CD4-positive, alpha-beta T cell (primary cell): ENCODE measurements at regions not wholly inside any gene's neighbourhood (a gene's known extent, or its start where the extent isn't known, plus 50 kb on each side); places are given as distances from the start of the nearest gene placed in this dataset.

Experiments used
- ATAC-seq: fragments of 200-7000 bp; cut with Tn5 transposase; one replicate; pipeline ENCODE4 v1.10.0; 2022; ENCODE audit warnings: mild to moderate bottlenecking; ENCODE audit not compliant: poor library complexity
- CTCF ChIA-PET: fragments of 350-600 bp; sonication (Branson Sonifier 250); formaldehyde crosslinking; loops from one replicate; lab custom pipeline; 2021; ENCODE audit warnings: antibody characterized with exemption, inconsistent platforms; lab: Charles Lee
- POLR2A ChIA-PET: fragments of 350-600 bp; sonication (Branson Sonifier 250); formaldehyde crosslinking; loops from one replicate; lab custom pipeline; 2021; ENCODE audit warnings: antibody characterized with exemption, inconsistent platforms; lab: Charles Lee
- DNase-seq, 14 experiments: peaks; one replicate each; pipeline ENCODE4 v3.0.0-alpha.2; 2013 to 2020; ENCODE audit warnings: mixed read lengths in 2 of 14
- H3K27ac ChIP-seq, 2 donors: one replicate each; pipeline versions ENCODE4 v1.5.1 to v1.7.0; 2013; ENCODE audit warnings: low read length in 2 of 2, low read depth in 1 of 2, mild to moderate bottlenecking in 1 of 2
- H3K27me3 ChIP-seq, 2 experiments: 1 replicate in 1 of 2; 2 replicates in 1 of 2; pipeline versions ENCODE4 v1.6.1 to v1.7.0; 2013; ENCODE audit warnings: low read length in 2 of 2, control low read depth in 1 of 2, mild to moderate bottlenecking in 1 of 2, moderate library complexity in 1 of 2; ENCODE audit not compliant: insufficient read depth in 2 of 2, control insufficient read depth in 1 of 2
- H3K36me3 ChIP-seq: one replicate; pipeline ENCODE4 v1.6.1; 2013; ENCODE audit warnings: low read length, control low read depth; ENCODE audit not compliant: insufficient read depth
- H3K4me1 ChIP-seq: one replicate; pipeline ENCODE4 v1.6.1; 2013; ENCODE audit warnings: low read length, control low read depth; ENCODE audit not compliant: insufficient read depth
- H3K4me3 ChIP-seq: one replicate; pipeline ENCODE4 v1.5.1; 2013; ENCODE audit warnings: mild to moderate bottlenecking, low read length, moderate library complexity
- H3K9me3 ChIP-seq, 2 experiments: 1 replicate in 1 of 2; 2 replicates in 1 of 2; pipeline versions ENCODE4 v1.6.1 to v1.7.0; 2013; ENCODE audit warnings: low read length in 2 of 2, mild to moderate bottlenecking in 2 of 2, control low read depth in 1 of 2, moderate library complexity in 1 of 2; ENCODE audit not compliant: control insufficient read depth in 1 of 2, insufficient read depth in 1 of 2
- H3K27ac Mint-ChIP-seq: one replicate; pipeline ENCODE4 v1.8.0; 2020; ENCODE audit warnings: mixed read lengths
- H3K27me3 Mint-ChIP-seq: one replicate; pipeline ENCODE4 v1.8.0; 2021; ENCODE audit warnings: mixed read lengths
- H3K36me3 Mint-ChIP-seq: one replicate; pipeline ENCODE4 v1.8.0; 2021; ENCODE audit warnings: low read depth, mixed read lengths
- H3K4me1 Mint-ChIP-seq: one replicate; pipeline ENCODE4 v1.8.0; 2021; ENCODE audit warnings: low read depth, mixed read lengths
- H3K4me3 Mint-ChIP-seq: one replicate; pipeline ENCODE4 v1.8.0; 2020; ENCODE audit warnings: mild to moderate bottlenecking, mixed read lengths
- H3K9me3 Mint-ChIP-seq: one replicate; pipeline ENCODE4 v1.8.0; 2020; ENCODE audit warnings: mixed read lengths
- CTCF ChIP-seq: fragments of 200-600 bp; IDR thresholded peaks from one replicate; pipeline ENCODE4 v1.8.0; 2022; ENCODE audit warnings: antibody characterized with exemption, mild to moderate bottlenecking
- intact Hi-C, 2 experiments: fragments of 100-400 bp; cut with DNase I in 1 of 2; cut with micrococcal nuclease in 1 of 2; formaldehyde crosslinking; loops; one replicate each; pipeline versions ENCODE4 v1.15.1 to v1.9.0; 2023 to 2025; cut with DNase I, micrococcal nuclease

DNA sequence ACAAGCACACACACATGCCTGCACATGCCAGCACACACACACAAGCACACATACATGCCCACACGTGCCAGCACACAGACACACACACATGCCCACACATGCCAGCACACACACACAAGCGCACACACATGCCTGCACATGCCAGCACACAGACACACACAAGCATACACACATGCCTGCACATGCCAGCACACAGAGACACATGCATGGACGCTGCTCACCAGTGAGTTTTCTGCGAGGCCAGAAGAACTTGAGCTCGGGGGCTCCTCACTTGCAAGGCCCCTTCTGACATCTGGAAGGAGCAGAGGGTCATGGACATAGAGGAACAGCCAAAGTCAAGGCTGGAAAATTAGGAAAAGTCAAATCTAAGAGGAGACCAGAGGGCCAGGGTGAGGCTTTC, 61.2 kb upstream of the BCL11B start:
- Histone ChIP-seq H3K4me1 (no peaks in the 10 kb centered on the region), H3K27me3 (no peaks in the 10 kb centered on the region), H3K4me3 (no peak overlapping the region), H3K27ac (no peak overlapping the region), H3K9me3 (no peaks in the 10 kb centered on the region), H3K36me3 (no peaks in the 10 kb centered on the region)
- Mint-ChIP-seq H3K9me3 (no peaks in the 10 kb centered on the region), H3K36me3 (no peaks in the 10 kb centered on the region), H3K4me3 (no peak overlapping the region), H3K4me1 (no peaks in the 10 kb centered on the region), H3K27me3 (peaks cover 18% of the 10 kb centered on the region), H3K27ac (no peak overlapping the region)
- no peak for TF ChIP-seq CTCF
- POLR2A ChIA-PET, result no interaction called here
- DNase-seq (no peak), ATAC-seq (no peak)
- intact Hi-C loops, result no loop called here
- CTCF ChIA-PET, result no interaction called here

GRCh38 chr14:99331811-99332210, 59.8 kb upstream of the BCL11B start:
- Histone ChIP-seq H3K4me1 (no peaks in the 10 kb centered on the region), H3K9me3 (no peaks in the 10 kb centered on the region), H3K4me3 (no peak overlapping the region), H3K36me3 (no peaks in the 10 kb centered on the region), H3K27me3 (no peaks in the 10 kb centered on the region), H3K27ac (no peak overlapping the region)
- no peak for TF ChIP-seq CTCF
- peaks cover 23% of the 10 kb centered on the region for H3K27me3 Mint-ChIP-seq
- ATAC-seq, result no peak
- H3K9me3 Mint-ChIP-seq, result no peaks in the 10 kb centered on the region
- H3K27ac Mint-ChIP-seq, result no peak overlapping the region
- no peak for DNase-seq
- ChIA-PET CTCF (no interaction called here), POLR2A (interaction anchor here (0.7 kb wide), 1 partner anchor 23 kb away, joined by 3 read pairs; no protein-coding TSS in a partner anchor)
- no peaks in the 10 kb centered on the region for H3K4me1 Mint-ChIP-seq
- H3K36me3 Mint-ChIP-seq, result no peaks in the 10 kb centered on the region
- no peak overlapping the region for H3K4me3 Mint-ChIP-seq
- intact Hi-C loops, result no loop called here

DNA sequence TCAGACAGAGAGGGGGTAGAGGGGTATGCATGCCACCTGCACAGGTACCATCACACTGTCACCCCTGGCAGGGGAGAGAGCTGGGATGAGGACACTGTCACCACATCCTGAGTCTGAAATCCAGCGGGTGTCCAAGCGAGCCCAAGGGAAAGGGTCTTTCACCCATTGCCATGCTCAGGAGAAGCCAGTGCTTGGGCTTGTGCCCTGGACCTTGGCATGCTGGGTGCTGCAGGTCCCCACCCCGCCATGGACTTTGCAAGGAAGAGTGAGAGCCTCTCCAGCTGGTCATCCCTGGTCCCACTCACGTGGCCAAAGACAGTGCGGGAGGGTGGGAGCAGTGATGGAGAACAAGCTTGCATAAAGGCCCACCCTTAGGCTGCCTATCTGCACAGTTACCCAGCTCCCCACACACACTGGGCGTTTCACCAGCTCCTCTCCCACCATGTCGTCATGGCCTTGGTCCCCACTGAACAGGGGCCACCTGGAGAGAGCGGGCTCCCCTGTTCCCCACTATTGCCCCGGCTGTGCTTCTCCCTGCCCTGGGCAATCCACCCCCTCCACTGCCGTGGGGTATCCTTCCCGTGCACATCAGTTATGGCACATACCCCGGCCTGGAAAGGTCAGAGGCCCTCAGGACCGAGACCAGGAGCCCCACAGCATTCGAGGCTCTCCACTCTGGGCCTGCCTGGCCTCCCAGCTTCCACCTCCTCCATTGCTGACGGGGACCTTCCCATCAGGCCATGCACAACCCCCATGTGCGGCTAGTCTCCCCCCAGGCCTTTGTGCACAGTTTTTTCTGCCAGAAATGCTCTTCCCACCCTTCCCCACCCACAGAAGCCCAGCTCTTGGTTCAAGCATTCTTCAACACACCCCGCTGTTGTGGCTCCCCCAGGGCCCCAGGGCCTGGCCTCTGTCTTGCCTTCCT, 58.6 kb upstream of the BCL11B start:
- Mint-ChIP-seq H3K4me3 (no peak overlapping the region), H3K9me3 (no peaks in the 10 kb centered on the region), H3K27ac (no peak overlapping the region), H3K27me3 (peaks cover 26% of the 10 kb centered on the region), H3K4me1 (no peaks in the 10 kb centered on the region), H3K36me3 (no peaks in the 10 kb centered on the region)
- POLR2A ChIA-PET, result no interaction called here
- no peak for ATAC-seq
- H3K27ac ChIP-seq, result no peak overlapping the region
- TF ChIP-seq CTCF, result no peak
- CTCF ChIA-PET, result no interaction called here
- DNase-seq, result peak in 1 of 14 experiments; percentile 28
- H3K4me1 ChIP-seq, result no peaks in the 10 kb centered on the region
- H3K27me3 ChIP-seq, result no peaks in the 10 kb centered on the region
- H3K9me3 ChIP-seq, result no peaks in the 10 kb centered on the region
- no peak overlapping the region for H3K4me3 ChIP-seq
- H3K36me3 ChIP-seq, result no peaks in the 10 kb centered on the region
- intact Hi-C loops, result no loop called here
